ENCODE measurements at regions not wholly inside any gene's neighbourhood (a gene's known extent, or its start where the extent isn't known, plus 50 kb on each side); places are given as distances from the start of the nearest gene placed in this dataset.

GRCh38 chr10:130491693-130492050 lies 355.5 kb downstream of the GLRX3 start:
- no peak for DNase-seq

GRCh38 chr10:130492266-130492934 lies 356.2 kb downstream of the GLRX3 start:
- no peak for DNase-seq

GRCh38 chr10:130493021-130493420 lies 356.8 kb downstream of the GLRX3 start:
- no peak for DNase-seq

- no peak for DNase-seq
These were observed 357.4 kb downstream of the GLRX3 start for GRCh38 chr10:130493446-130494145.

GRCh38 chr10:130495116-130495862 lies 359.1 kb downstream of the GLRX3 start:
- no peak for DNase-seq

- no peak for DNase-seq
These were observed 359.9 kb downstream of the GLRX3 start for GRCh38 chr10:130495891-130496636.

- no peak for DNase-seq
These were observed 361.1 kb downstream of the GLRX3 start for GRCh38 chr10:130497056-130498010.

GRCh38 chr10:130498042-130498441 lies 361.9 kb downstream of the GLRX3 start:
- no peak for DNase-seq

GRCh38 chr10:130498934-130499333 lies 362.7 kb downstream of the GLRX3 start:
- no peak for DNase-seq

GRCh38 chr10:130499541-130499940 lies 363.4 kb downstream of the GLRX3 start:
- DNase-seq, result no peak

- DNase-seq, result no peak
These were observed 364.2 kb downstream of the GLRX3 start for GRCh38 chr10:130500261-130501000.

GRCh38 chr10:130507461-130507860 lies 371.3 kb downstream of the GLRX3 start:
- DNase-seq, result no peak

GRCh38 chr10:130509881-130510689 lies 373.9 kb downstream of the GLRX3 start:
- DNase-seq, result no peak

- no peak for DNase-seq
These were observed 374.6 kb downstream of the GLRX3 start for GRCh38 chr10:130510755-130511154.

GRCh38 chr10:130511766-130512165 lies 375.6 kb downstream of the GLRX3 start:
- no peak for DNase-seq

GRCh38 chr10:130512936-130513335 lies 376.7 kb downstream of the GLRX3 start:
- no peak for DNase-seq

- no peak for DNase-seq
These were observed 377.7 kb downstream of the GLRX3 start for GRCh38 chr10:130513686-130514476.

- no peak for DNase-seq
These were observed 379.5 kb downstream of the GLRX3 start for GRCh38 chr10:130515670-130516069.

GRCh38 chr10:130516141-130516735 lies 380.0 kb downstream of the GLRX3 start:
- DNase-seq, result no peak

Measured in stimulated activated CD4-positive, alpha-beta T cell treated with anti-CD3 and anti-CD28 coated beads, Interleukin-2, amount 100 ng/mL, for 24 hours (primary cell).